GOT3 (cell line): ENCODE measurements at regions not wholly inside any gene's neighbourhood (a gene's known extent, or its start where the extent isn't known, plus 50 kb on each side); places are given as distances from the start of the nearest gene placed in this dataset.
"Not testable (repeated sequence)": the region's sequence is repeated elsewhere in the genome, so short reads cannot be mapped to it uniquely, and the experiment has no call there.

Source experiments
- DNase-seq: peaks from one replicate; lab custom pipeline; 2025; ENCODE audit warnings: mixed read lengths; lab: John Stamatoyannopoulos, UW

GRCh38 chrX:38940547-38940946 is 139.3 kb downstream of the MID1IP1 start:
- no peak for DNase-seq

- no peak for DNase-seq
Observed at GRCh38 chrX:38941675-38942074, 140.4 kb downstream of the MID1IP1 start.

- no peak for DNase-seq
Observed at GRCh38 chrX:38943120-38943519, 141.9 kb downstream of the MID1IP1 start.

- DNase-seq, result no peak
Observed at GRCh38 chrX:38948046-38948445, 146.8 kb downstream of the MID1IP1 start.

- no peak for DNase-seq
Observed at GRCh38 chrX:38954520-38954919, 153.3 kb downstream of the MID1IP1 start.

- DNase-seq, result no peak
Observed at GRCh38 chrX:38959736-38960135, 158.5 kb downstream of the MID1IP1 start.

GRCh38 chrX:38960137-38960536 is 158.9 kb downstream of the MID1IP1 start:
- no peak for DNase-seq

GRCh38 chrX:38961936-38962335 is 160.7 kb downstream of the MID1IP1 start:
- DNase-seq, result no peak

GRCh38 chrX:38963244-38963643 is 162.0 kb downstream of the MID1IP1 start:
- not testable (repeated sequence) for DNase-seq

GRCh38 chrX:38965888-38966287 is 164.6 kb downstream of the MID1IP1 start:
- DNase-seq, result no peak

- no peak for DNase-seq
Observed at GRCh38 chrX:38968344-38969216, 167.3 kb downstream of the MID1IP1 start.

- no peak for DNase-seq
Observed at GRCh38 chrX:38970074-38970473, 168.8 kb downstream of the MID1IP1 start.

GRCh38 chrX:38970845-38971244 is 169.6 kb downstream of the MID1IP1 start:
- no peak for DNase-seq

GRCh38 chrX:38973322-38973721 is 172.1 kb downstream of the MID1IP1 start:
- no peak for DNase-seq

- no peak for DNase-seq
Observed at GRCh38 chrX:38974542-38974941, 173.3 kb downstream of the MID1IP1 start.

- no peak for DNase-seq
Observed at GRCh38 chrX:38975368-38975942, 174.2 kb downstream of the MID1IP1 start.

GRCh38 chrX:38982370-38982769 is 181.1 kb downstream of the MID1IP1 start:
- DNase-seq, result no peak

GRCh38 chrX:38982843-38983242 is 181.6 kb downstream of the MID1IP1 start:
- DNase-seq, result no peak

- no peak for DNase-seq
Observed at GRCh38 chrX:38985375-38985774, 184.1 kb downstream of the MID1IP1 start.

- no peak for DNase-seq
Observed at GRCh38 chrX:38985945-38986344, 184.7 kb downstream of the MID1IP1 start.

- DNase-seq, result no peak
Observed at GRCh38 chrX:38986586-38986985, 185.3 kb downstream of the MID1IP1 start.

GRCh38 chrX:38987198-38987651 is 186.0 kb downstream of the MID1IP1 start:
- DNase-seq, result no peak

GRCh38 chrX:38988301-38988700 is 187.0 kb downstream of the MID1IP1 start:
- no peak for DNase-seq
